HCT116 (cell line): ENCODE measurements at regions not wholly inside any gene's neighbourhood (a gene's known extent, or its start where the extent isn't known, plus 50 kb on each side); places are given as distances from the start of the nearest gene placed in this dataset.

Experiments
- ATAC-seq: fragments of 200-7000 bp; cut with Tn5 transposase; 2 replicates; pipeline ENCODE4 v1.9.1; 2020; ENCODE audit warnings: mild to moderate bottlenecking, moderate library complexity
- BruUV-seq: library from RNA; stranded (reverse); fragments of 400-500 nt; replicated peaks from 2 replicates; lab custom pipeline; 2021; lab: Mats Ljungman, UMichigan
- CTCF ChIA-PET: fragments of 300-600 bp; sonication (Branson Sonifier 250); formaldehyde crosslinking; loops from one replicate; lab custom pipeline; 2021; ENCODE audit warnings: antibody characterized with exemption; lab: Charles Lee
- POLR2A ChIA-PET: fragments of 300-600, 350-600 bp; sonication (Branson Sonifier 250); formaldehyde crosslinking; loops from one replicate; lab custom pipeline; 2021; ENCODE audit warnings: antibody characterized with exemption; lab: Charles Lee
- RAD21 ChIA-PET, 2 experiments: fragments of 300-600 bp; sonication (Branson Sonifier 250); formaldehyde crosslinking; loops; one replicate each; lab custom pipeline; 2023; ENCODE audit warnings: low total read pairs in 2 of 2; ENCODE audit not compliant: uncharacterized antibody in 2 of 2, unreplicated experiment in 2 of 2, low non-redundant PET in 1 of 2; lab: Charles Lee
- DNase-seq: peaks from one replicate; pipeline ENCODE4 v3.0.0-alpha.2; 2010; ENCODE audit warnings: low read depth, low spot score
- H2AFZ ChIP-seq: fragments of 200-600 bp; shearing (Covaris generic), sonication (generic); 2 replicates; pipeline ENCODE4 v1.6.1; 2017; ENCODE audit warnings: low read depth, mixed run types, mixed read lengths, antibody characterized with exemption, low read length; ENCODE audit not compliant: poor library complexity, severe bottlenecking
- H3K27ac ChIP-seq: 2 replicates; pipeline ENCODE4 v1.5.1; 2012; ENCODE audit warnings: low read depth, low read length
- H3K27me3 ChIP-seq: fragments of 200-600 bp; sonication (generic); 2 replicates; pipeline ENCODE4 v1.6.1; 2016; ENCODE audit warnings: mixed run types, low read length, mixed read lengths; ENCODE audit not compliant: insufficient read depth
- H3K36me3 ChIP-seq, 2 experiments: fragments of 200-500 bp in 1 of 2; fragments of 200-600 bp in 1 of 2; sonication (Bioruptor generic) in 1 of 2; sonication (generic) in 1 of 2; 2 replicates each; pipeline versions ENCODE4 v1.5.1 to v1.6.1; 2014 to 2016; ENCODE audit warnings: low read length in 2 of 2, inconsistent platforms in 1 of 2, mixed read lengths in 1 of 2, mixed run types in 1 of 2; ENCODE audit not compliant: insufficient read depth in 2 of 2, control insufficient read depth in 1 of 2
- H3K4me1 ChIP-seq, 2 experiments: fragments of 200-600 bp in 1 of 2; sonication (generic) in 1 of 2; 2 replicates each; pipeline versions ENCODE4 v1.5.1 to v1.6.1; 2012 to 2017; ENCODE audit warnings: low read length in 2 of 2, inconsistent platforms in 1 of 2, mild to moderate bottlenecking in 1 of 2, mixed read lengths in 1 of 2, mixed run types in 1 of 2, moderate library complexity in 1 of 2; ENCODE audit not compliant: insufficient read depth in 2 of 2, control insufficient read depth in 1 of 2
- H3K4me2 ChIP-seq: fragments of 200-600 bp; sonication (generic); 2 replicates; pipeline ENCODE4 v1.6.1; 2017; ENCODE audit warnings: mixed run types, low read length, mixed read lengths
- H3K4me3 ChIP-seq, 2 experiments: fragments of 200-600 bp in 1 of 2; sonication (generic) in 1 of 2; replicated peaks in 1 of 2; 2 replicates each; pipeline ENCODE4 v1.5.1; 2011 to 2016; ENCODE audit warnings: low read length in 2 of 2, control low read depth in 1 of 2, low read depth in 1 of 2, mild to moderate bottlenecking in 1 of 2, mixed read lengths in 1 of 2, mixed run types in 1 of 2
- H3K79me2 ChIP-seq: fragments of 200-600 bp; sonication (generic); 2 replicates; pipeline ENCODE4 v1.6.1; 2017; ENCODE audit warnings: mild to moderate bottlenecking, mixed run types, low read length, moderate library complexity, mixed read lengths; ENCODE audit not compliant: insufficient read depth
- H3K9ac ChIP-seq: fragments of 200-600 bp; sonication (generic); 2 replicates; pipeline ENCODE4 v1.6.1; 2016; ENCODE audit warnings: low read length, mixed read lengths
- H3K9me2 ChIP-seq: fragments of 200-600 bp; sonication (generic), shearing (Covaris generic); 2 replicates; pipeline ENCODE4 v1.6.1; 2017; ENCODE audit warnings: mixed run types, mild to moderate bottlenecking, moderate library complexity; ENCODE audit not compliant: insufficient read depth
- H3K9me3 ChIP-seq, 2 experiments: fragments of 200-500 bp in 1 of 2; fragments of 200-600 bp in 1 of 2; sonication (Bioruptor generic) in 1 of 2; sonication (generic) in 1 of 2; 2 replicates each; pipeline ENCODE4 v1.6.1; 2014 to 2017; ENCODE audit warnings: low read length in 2 of 2, mixed read lengths in 2 of 2, inconsistent platforms in 1 of 2, low read depth in 1 of 2, mild to moderate bottlenecking in 1 of 2, mixed run types in 1 of 2, moderate library complexity in 1 of 2; ENCODE audit not compliant: control insufficient read depth in 1 of 2, insufficient read depth in 1 of 2
- H4K20me1 ChIP-seq: fragments of 200-600 bp; sonication (generic), shearing (Covaris generic); 2 replicates; pipeline ENCODE4 v1.6.1; 2017; ENCODE audit warnings: mixed run types, mild to moderate bottlenecking, moderate library complexity; ENCODE audit not compliant: insufficient read depth
- EGR1 ChIP-seq: IDR thresholded peaks from 2 replicates; pipeline ENCODE4 v1.6.1; 2012; ENCODE audit warnings: low read depth
- EZH2phosphoT487 ChIP-seq: fragments of 200-600 bp; IDR thresholded peaks from 2 replicates; pipeline ENCODE4 v1.6.1; 2018; ENCODE audit warnings: antibody characterized with exemption, borderline replicate concordance
- FOSL1 ChIP-seq: IDR thresholded peaks from 2 replicates; pipeline ENCODE4 v1.6.1; 2012; ENCODE audit warnings: low read depth
- RAD21 ChIP-seq: IDR thresholded peaks from 2 replicates; pipeline ENCODE4 v1.6.1; 2012; ENCODE audit warnings: low read depth, mild to moderate bottlenecking
- SIN3A ChIP-seq: IDR thresholded peaks from 2 replicates; pipeline ENCODE4 v1.6.1; 2012; ENCODE audit warnings: low read depth
- intact Hi-C: fragments of 100-400 bp; cut with micrococcal nuclease; formaldehyde crosslinking; loops from 2 replicates; pipeline ENCODE4 v1.10.0; 2022
- TF ChIP-seq, protein P1 (sequence below): IDR thresholded peaks from 2 replicates; pipeline ENCODE4 v1.6.1; 2012; ENCODE audit warnings: low read depth

DNA sequence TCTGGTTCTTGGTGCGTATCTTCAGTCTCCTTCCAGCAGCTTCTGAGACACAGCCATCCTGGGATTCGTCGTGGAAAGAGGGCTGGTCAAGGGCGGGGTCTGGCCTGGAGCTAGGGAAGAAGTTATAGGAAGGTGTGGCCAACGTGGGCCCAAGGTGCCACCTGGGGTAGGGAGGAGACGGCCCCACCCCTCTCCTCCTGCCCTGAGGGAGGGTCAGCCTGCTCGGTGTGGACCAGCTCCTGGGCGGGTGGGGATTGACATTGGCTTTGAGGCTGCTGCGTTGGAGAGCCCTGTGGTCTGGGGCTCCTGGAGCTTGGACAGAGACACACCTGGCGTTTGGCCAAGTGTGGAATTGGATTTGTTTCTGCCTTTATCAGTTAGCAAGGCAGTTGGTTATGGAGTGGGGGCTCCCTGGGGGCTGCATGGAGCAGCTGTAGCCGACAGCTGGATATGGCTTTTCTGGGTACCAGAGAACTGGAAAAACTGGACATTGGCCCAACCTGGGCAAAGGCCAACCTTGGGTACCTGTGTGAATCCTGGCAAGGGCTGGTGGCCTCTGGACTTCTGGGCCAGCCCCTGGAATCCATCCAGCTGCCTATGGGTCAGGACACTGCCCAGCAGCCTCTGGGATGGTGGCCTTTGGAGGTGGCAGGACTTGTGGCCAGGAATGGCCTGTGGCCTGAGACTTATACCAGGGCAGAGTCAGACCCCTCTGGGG is 75.7 kb upstream of the PPP1R26 start:
- no peaks in the 10 kb centered on the region for H3K36me3 ChIP-seq
- peaks cover 14% of the 10 kb centered on the region; the same call in 1 of the 2 replicates for H3K27me3 ChIP-seq
- TF ChIP-seq, protein P1, sequence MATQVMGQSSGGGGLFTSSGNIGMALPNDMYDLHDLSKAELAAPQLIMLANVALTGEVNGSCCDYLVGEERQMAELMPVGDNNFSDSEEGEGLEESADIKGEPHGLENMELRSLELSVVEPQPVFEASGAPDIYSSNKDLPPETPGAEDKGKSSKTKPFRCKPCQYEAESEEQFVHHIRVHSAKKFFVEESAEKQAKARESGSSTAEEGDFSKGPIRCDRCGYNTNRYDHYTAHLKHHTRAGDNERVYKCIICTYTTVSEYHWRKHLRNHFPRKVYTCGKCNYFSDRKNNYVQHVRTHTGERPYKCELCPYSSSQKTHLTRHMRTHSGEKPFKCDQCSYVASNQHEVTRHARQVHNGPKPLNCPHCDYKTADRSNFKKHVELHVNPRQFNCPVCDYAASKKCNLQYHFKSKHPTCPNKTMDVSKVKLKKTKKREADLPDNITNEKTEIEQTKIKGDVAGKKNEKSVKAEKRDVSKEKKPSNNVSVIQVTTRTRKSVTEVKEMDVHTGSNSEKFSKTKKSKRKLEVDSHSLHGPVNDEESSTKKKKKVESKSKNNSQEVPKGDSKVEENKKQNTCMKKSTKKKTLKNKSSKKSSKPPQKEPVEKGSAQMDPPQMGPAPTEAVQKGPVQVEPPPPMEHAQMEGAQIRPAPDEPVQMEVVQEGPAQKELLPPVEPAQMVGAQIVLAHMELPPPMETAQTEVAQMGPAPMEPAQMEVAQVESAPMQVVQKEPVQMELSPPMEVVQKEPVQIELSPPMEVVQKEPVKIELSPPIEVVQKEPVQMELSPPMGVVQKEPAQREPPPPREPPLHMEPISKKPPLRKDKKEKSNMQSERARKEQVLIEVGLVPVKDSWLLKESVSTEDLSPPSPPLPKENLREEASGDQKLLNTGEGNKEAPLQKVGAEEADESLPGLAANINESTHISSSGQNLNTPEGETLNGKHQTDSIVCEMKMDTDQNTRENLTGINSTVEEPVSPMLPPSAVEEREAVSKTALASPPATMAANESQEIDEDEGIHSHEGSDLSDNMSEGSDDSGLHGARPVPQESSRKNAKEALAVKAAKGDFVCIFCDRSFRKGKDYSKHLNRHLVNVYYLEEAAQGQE = no peak
- TF ChIP-seq EZH2phosphoT487 (no peak), SIN3A (no peak), FOSL1 (no peak), RAD21 (no peak), EGR1 (no peak)
- TF ChIP-seq, all 23 proteins: peak for 0
- ChIA-PET POLR2A (no interaction called here), CTCF (no interaction called here), RAD21 (no interaction called here)
- no peak overlapping the region for H3K4me2 ChIP-seq
- H3K9me3 ChIP-seq = no peaks in the 10 kb centered on the region
- H3K9me2 ChIP-seq = no peaks in the 10 kb centered on the region
- BruUV-seq = no TSS peak
- H4K20me1 ChIP-seq = no peaks in the 10 kb centered on the region
- H3K27ac ChIP-seq = no peak overlapping the region
- no peaks in the 10 kb centered on the region for H3K79me2 ChIP-seq
- H3K9ac ChIP-seq = no peak overlapping the region
- DNase-seq (no peak), ATAC-seq (no peak)
- no peak overlapping the region for H2AFZ ChIP-seq
- intact Hi-C loops = no loop called here
- no peak overlapping the region for H3K4me3 ChIP-seq
- no peaks in the 10 kb centered on the region for H3K4me1 ChIP-seq
